ENCODE measurements at regions not wholly inside any gene's neighbourhood (a gene's known extent, or its start where the extent isn't known, plus 50 kb on each side); places are given as distances from the start of the nearest gene placed in this dataset.

DNA sequence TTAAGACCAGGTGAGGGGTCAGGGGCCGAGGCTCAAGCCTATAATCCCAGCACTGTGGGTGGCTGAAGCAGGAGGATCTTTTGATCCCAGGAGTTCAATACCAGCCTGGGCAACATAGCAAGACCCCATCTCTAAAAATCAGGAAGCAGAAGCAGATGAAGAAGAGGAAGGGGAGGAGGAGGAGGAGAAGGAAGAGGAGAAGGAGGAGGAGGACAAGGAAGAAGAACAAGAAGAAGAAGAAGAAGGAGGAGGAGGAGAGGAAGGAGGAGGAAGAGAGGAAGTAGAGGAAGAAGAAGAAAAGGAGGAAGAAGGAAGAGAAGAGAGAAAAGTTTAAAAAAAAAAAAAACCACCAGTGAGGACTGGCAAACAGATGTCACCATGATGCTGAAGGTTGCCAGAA, 92.0 kb upstream of the TMEM26 start:
- Histone ChIP-seq H3K4me3 (ENCODE audit: low read length) (no peak overlapping the region), H3K9me2 (replicated peaks; ENCODE audit: insufficient read depth, low read length) (no peaks in the 10 kb centered on the region), H3K36me3 (replicated peaks; ENCODE audit: insufficient read depth, low read length) (no peaks in the 10 kb centered on the region), H3K79me2 (ENCODE audit: low read length) (no peaks in the 10 kb centered on the region), H3K27ac (ENCODE audit: low read length) (no peak overlapping the region), H3K9me3 (replicated peaks; ENCODE audit: insufficient read depth, low read length) (no peaks in the 10 kb centered on the region), H4K20me1 (ENCODE audit: insufficient read depth, low read length) (no peaks in the 10 kb centered on the region), H3K27me3 (replicated peaks; ENCODE audit: insufficient read depth, low read length) (no peaks in the 10 kb centered on the region), H3K4me2 (ENCODE audit: low read depth, low read length) (no peak overlapping the region), H3F3A (ENCODE audit: insufficient read depth, low read length) (no peaks in the 10 kb centered on the region), H3K4me1 (ENCODE audit: low read length) (no peaks in the 10 kb centered on the region), H2AFZ (ENCODE audit: low read length) (no peak overlapping the region), H3K9ac (ENCODE audit: low read length) (no peak overlapping the region)
- no peak for DNase-seq
- TF ChIP-seq EZH2 (optimal IDR thresholded peaks at IDR 0.05; ENCODE audit: low read depth, low read length): no peak
- TF ChIP-seq, protein P1, sequence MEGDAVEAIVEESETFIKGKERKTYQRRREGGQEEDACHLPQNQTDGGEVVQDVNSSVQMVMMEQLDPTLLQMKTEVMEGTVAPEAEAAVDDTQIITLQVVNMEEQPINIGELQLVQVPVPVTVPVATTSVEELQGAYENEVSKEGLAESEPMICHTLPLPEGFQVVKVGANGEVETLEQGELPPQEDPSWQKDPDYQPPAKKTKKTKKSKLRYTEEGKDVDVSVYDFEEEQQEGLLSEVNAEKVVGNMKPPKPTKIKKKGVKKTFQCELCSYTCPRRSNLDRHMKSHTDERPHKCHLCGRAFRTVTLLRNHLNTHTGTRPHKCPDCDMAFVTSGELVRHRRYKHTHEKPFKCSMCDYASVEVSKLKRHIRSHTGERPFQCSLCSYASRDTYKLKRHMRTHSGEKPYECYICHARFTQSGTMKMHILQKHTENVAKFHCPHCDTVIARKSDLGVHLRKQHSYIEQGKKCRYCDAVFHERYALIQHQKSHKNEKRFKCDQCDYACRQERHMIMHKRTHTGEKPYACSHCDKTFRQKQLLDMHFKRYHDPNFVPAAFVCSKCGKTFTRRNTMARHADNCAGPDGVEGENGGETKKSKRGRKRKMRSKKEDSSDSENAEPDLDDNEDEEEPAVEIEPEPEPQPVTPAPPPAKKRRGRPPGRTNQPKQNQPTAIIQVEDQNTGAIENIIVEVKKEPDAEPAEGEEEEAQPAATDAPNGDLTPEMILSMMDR (IDR thresholded peaks at IDR 0.05; ENCODE audit: low read length): no peak
- no peak for TF ChIP-seq EZH2phosphoT487 (IDR thresholded peaks at IDR 0.05; ENCODE audit: low read length)

DNA sequence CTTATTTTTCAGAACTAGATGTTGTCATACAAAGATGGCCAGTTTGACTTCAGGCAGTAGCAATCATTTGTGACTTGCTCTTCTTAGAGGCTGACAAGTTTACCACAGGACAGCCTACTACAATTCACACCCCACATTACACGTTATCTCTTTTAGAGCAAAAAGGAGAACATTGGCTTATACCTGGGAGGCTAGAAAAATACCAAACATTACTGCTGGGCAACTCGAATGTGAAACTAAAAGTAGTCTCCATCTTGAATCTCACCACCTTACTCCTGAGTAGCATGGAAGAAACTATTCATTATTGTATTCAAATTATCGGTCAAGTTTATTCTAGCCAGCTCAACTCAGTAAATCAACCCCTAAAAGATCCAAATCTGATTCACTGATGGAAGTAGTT, 90.7 kb upstream of the TMEM26 start:
- Histone ChIP-seq H3K79me2 (ENCODE audit: low read length) (no peaks in the 10 kb centered on the region), H3K36me3 (replicated peaks; ENCODE audit: insufficient read depth, low read length) (no peaks in the 10 kb centered on the region), H3K9me2 (replicated peaks; ENCODE audit: insufficient read depth, low read length) (no peaks in the 10 kb centered on the region), H3K4me3 (ENCODE audit: low read length) (no peak overlapping the region), H3F3A (ENCODE audit: insufficient read depth, low read length) (no peaks in the 10 kb centered on the region), H4K20me1 (ENCODE audit: insufficient read depth, low read length) (no peaks in the 10 kb centered on the region), H2AFZ (ENCODE audit: low read length) (peak overlapping the region; percentile 29), H3K4me1 (ENCODE audit: low read length) (no peaks in the 10 kb centered on the region), H3K9me3 (replicated peaks; ENCODE audit: insufficient read depth, low read length) (no peaks in the 10 kb centered on the region), H3K27me3 (replicated peaks; ENCODE audit: insufficient read depth, low read length) (no peaks in the 10 kb centered on the region), H3K9ac (ENCODE audit: low read length) (no peak overlapping the region), H3K27ac (ENCODE audit: low read length) (no peak overlapping the region), H3K4me2 (ENCODE audit: low read depth, low read length) (peak overlapping the region; percentile 37; the same call in 1 of the 2 replicates)
- no peak for TF ChIP-seq EZH2phosphoT487 (IDR thresholded peaks at IDR 0.05; ENCODE audit: low read length)
- TF ChIP-seq, protein P1 (IDR thresholded peaks at IDR 0.05; ENCODE audit: low read length): no peak
- TF ChIP-seq EZH2 (optimal IDR thresholded peaks at IDR 0.05; ENCODE audit: low read depth, low read length): no peak
- DNase-seq: peak; percentile 49

DNA sequence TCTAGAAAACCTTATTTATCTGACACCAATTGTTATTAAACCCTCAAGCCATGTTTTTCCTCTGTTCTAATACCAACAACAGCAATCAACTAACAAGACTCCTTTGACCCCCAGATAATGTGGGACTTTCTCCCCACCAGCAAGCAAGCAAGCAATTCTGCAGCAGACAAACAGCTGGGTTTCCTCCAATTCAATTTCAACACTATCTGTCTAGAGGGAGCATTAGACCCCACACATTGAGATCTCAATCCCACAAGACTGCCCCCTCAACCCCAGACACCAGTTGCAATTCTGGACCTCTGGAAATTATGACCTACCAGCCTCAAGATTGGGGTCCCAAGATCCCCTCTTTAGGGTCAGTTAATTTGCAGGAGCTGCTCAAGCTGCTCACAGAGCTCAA, 89.4 kb upstream of the TMEM26 start:
- Histone ChIP-seq H3K4me2 (ENCODE audit: low read depth, low read length) (no peak overlapping the region), H3K4me3 (ENCODE audit: low read length) (no peak overlapping the region), H3K4me1 (ENCODE audit: low read length) (no peaks in the 10 kb centered on the region), H3K27ac (ENCODE audit: low read length) (no peak overlapping the region), H3K79me2 (ENCODE audit: low read length) (no peaks in the 10 kb centered on the region), H3K9ac (ENCODE audit: low read length) (no peak overlapping the region), H3K9me2 (replicated peaks; ENCODE audit: insufficient read depth, low read length) (no peaks in the 10 kb centered on the region), H3F3A (ENCODE audit: insufficient read depth, low read length) (no peaks in the 10 kb centered on the region), H3K9me3 (replicated peaks; ENCODE audit: insufficient read depth, low read length) (no peaks in the 10 kb centered on the region), H3K27me3 (replicated peaks; ENCODE audit: insufficient read depth, low read length) (no peaks in the 10 kb centered on the region), H2AFZ (ENCODE audit: low read length) (no peak overlapping the region), H3K36me3 (replicated peaks; ENCODE audit: insufficient read depth, low read length) (no peaks in the 10 kb centered on the region), H4K20me1 (ENCODE audit: insufficient read depth, low read length) (no peaks in the 10 kb centered on the region)
- TF ChIP-seq, protein P1 (IDR thresholded peaks at IDR 0.05; ENCODE audit: low read length): no peak
- TF ChIP-seq EZH2phosphoT487 (IDR thresholded peaks at IDR 0.05; ENCODE audit: low read length) (no peak), EZH2 (optimal IDR thresholded peaks at IDR 0.05; ENCODE audit: low read depth, low read length) (no peak)
- no peak for DNase-seq

All from MM.1S (cell line).